GM06990 (cell line): ENCODE measurements at regions not wholly inside any gene's neighbourhood (a gene's known extent, or its start where the extent isn't known, plus 50 kb on each side); places are given as distances from the start of the nearest gene placed in this dataset.

ENCODE experiments used
- DNase-seq: peaks from one replicate; pipeline ENCODE4 v3.0.0-alpha.2; 2011; ENCODE audit not compliant: insufficient read length; ENCODE audit errors: extremely low read depth
- H3K27me3 ChIP-seq: replicated peaks from 2 replicates; pipeline ENCODE4 v1.6.0; 2011; ENCODE audit warnings: low read length; ENCODE audit not compliant: control insufficient read depth, insufficient read depth
- H3K36me3 ChIP-seq: 2 replicates; pipeline ENCODE4 v1.5.1; 2011; ENCODE audit warnings: low read length; ENCODE audit not compliant: control insufficient read depth, insufficient read depth
- H3K4me3 ChIP-seq: replicated peaks from 2 replicates; pipeline ENCODE4 v1.5.1; 2011; ENCODE audit warnings: low read depth, mild to moderate bottlenecking, control low read depth, low read length
- TF ChIP-seq, protein P1 (sequence below): IDR thresholded peaks from 2 replicates; pipeline ENCODE4 v1.5.1; 2011; ENCODE audit warnings: low read length, control low read depth, mild to moderate bottlenecking, inconsistent platforms; ENCODE audit not compliant: insufficient read depth, poor library complexity, severe bottlenecking

DNA sequence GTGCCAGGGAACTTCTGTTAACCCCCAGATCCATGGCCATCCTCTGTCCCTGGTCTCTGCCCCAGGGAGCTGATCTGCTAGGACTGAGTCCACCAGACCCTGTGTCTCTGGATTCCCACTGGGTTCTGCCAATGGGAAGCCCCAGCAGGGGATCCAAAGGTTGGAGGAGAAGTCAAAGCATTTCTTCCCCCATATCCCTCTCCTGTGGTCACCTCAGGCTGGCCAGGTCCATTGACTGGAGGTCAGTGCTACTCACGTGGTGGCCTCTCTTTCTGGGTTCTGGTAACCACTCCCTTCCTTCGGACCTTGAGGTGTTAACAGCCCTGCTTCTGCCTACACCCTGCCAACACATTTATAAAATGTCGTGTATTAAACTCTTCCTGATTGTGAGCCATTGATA lies 69.7 kb upstream of the NECTIN1 start:
- Histone ChIP-seq H3K4me3 (no peak overlapping the region), H3K36me3 (no peaks in the 10 kb centered on the region), H3K27me3 (no peaks in the 10 kb centered on the region)
- TF ChIP-seq, protein P1, sequence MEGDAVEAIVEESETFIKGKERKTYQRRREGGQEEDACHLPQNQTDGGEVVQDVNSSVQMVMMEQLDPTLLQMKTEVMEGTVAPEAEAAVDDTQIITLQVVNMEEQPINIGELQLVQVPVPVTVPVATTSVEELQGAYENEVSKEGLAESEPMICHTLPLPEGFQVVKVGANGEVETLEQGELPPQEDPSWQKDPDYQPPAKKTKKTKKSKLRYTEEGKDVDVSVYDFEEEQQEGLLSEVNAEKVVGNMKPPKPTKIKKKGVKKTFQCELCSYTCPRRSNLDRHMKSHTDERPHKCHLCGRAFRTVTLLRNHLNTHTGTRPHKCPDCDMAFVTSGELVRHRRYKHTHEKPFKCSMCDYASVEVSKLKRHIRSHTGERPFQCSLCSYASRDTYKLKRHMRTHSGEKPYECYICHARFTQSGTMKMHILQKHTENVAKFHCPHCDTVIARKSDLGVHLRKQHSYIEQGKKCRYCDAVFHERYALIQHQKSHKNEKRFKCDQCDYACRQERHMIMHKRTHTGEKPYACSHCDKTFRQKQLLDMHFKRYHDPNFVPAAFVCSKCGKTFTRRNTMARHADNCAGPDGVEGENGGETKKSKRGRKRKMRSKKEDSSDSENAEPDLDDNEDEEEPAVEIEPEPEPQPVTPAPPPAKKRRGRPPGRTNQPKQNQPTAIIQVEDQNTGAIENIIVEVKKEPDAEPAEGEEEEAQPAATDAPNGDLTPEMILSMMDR: no peak
- no peak for DNase-seq

DNA sequence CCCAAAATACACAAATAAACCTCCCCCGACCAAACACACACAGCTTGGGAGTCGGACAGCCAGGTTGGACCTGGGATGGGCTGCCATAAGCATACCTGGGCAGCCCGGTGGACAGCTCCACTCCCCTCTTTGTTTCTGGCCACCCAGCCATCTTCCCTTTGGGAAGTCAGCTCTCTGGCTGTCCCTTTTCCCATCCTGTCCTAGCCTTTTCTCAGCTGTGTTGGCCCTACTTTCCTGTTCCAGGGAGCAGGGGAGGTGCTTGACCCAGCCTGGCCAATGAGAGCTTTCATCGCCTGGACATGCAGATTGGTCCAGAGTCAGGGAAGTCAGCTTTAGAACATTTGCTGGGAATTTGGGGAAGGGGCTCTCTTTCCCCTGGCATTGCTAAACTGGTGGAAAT lies 68.7 kb upstream of the NECTIN1 start:
- TF ChIP-seq, protein P1: no peak
- Histone ChIP-seq H3K4me3 (no peak overlapping the region), H3K36me3 (no peaks in the 10 kb centered on the region), H3K27me3 (no peaks in the 10 kb centered on the region)
- DNase-seq: no peak

GRCh38 chr11:119797123-119797611 lies 68.2 kb upstream of the NECTIN1 start:
- no peak for DNase-seq
- TF ChIP-seq, protein P1: no peak
- no peaks in the 10 kb centered on the region for H3K27me3 ChIP-seq
- no peak overlapping the region for H3K4me3 ChIP-seq
- H3K36me3 ChIP-seq: no peaks in the 10 kb centered on the region

- no peaks in the 10 kb centered on the region for H3K27me3 ChIP-seq
- DNase-seq: no peak
- H3K36me3 ChIP-seq: no peaks in the 10 kb centered on the region
- TF ChIP-seq, protein P1: no peak
- H3K4me3 ChIP-seq: no peak overlapping the region
Measured at GRCh38 chr11:119796363-119797060, 67.5 kb upstream of the NECTIN1 start.

GRCh38 chr11:119795690-119796089 lies 66.7 kb upstream of the NECTIN1 start:
- Histone ChIP-seq H3K4me3 (no peak overlapping the region), H3K27me3 (no peaks in the 10 kb centered on the region), H3K36me3 (no peaks in the 10 kb centered on the region)
- TF ChIP-seq, protein P1: no peak
- DNase-seq: no peak

DNA sequence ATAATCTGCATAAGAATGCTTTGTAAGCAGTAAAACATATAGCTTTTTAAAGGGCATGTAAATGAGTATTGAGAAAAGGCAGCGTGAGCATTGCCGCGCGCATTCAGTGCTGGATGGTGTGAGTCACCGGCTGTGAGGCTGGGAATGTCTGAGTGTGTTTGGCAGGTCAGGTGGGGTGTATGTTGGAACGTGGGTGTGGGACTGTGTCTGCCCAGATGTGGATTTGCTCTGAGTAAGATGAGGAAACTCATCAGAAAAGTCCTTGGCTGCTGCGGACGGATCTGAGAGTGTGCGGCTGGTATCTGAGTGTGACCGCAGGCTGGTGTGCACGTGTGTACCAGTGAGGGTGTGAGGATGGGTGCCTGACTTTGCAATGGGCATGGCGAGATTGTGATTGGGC lies 66.2 kb upstream of the NECTIN1 start:
- Histone ChIP-seq H3K36me3 (no peaks in the 10 kb centered on the region; the same call in 1 of the 2 replicates), H3K4me3 (no peak overlapping the region), H3K27me3 (no peaks in the 10 kb centered on the region)
- DNase-seq: no peak
- TF ChIP-seq, protein P1: no peak
